A549 (cell line): ENCODE measurements at regions not wholly inside any gene's neighbourhood (a gene's known extent, or its start where the extent isn't known, plus 50 kb on each side); places are given as distances from the start of the nearest gene placed in this dataset.
"Not testable (repeated sequence)": the region's sequence is repeated elsewhere in the genome, so short reads cannot be mapped to it uniquely, and the experiment has no call there.

Source experiments
- ATAC-seq, 2 experiments: fragments of 200-7000 bp in 1 of 2; fragments of >200 bp in 1 of 2; cut with Nextera tagmentation in 1 of 2; cut with Tn5 transposase in 1 of 2; 3 replicates each; pipeline versions ENCODE4 v1.8.0 to v1.9.1; 2018 to 2020; ENCODE audit warnings: mild to moderate bottlenecking in 1 of 2, moderate library complexity in 1 of 2
- CTCF ChIA-PET: fragments of 300-600 bp; sonication (Branson Sonifier 250); formaldehyde crosslinking; extraction: SDS; loops from one replicate; lab custom pipeline; 2021; ENCODE audit warnings: antibody characterized with exemption, inconsistent platforms; lab: Yijun Ruan, JAX
- POLR2A ChIA-PET: fragments of 350-600 bp; formaldehyde crosslinking; extraction: SDS; loops from one replicate; lab custom pipeline; 2021; ENCODE audit warnings: antibody characterized with exemption, inconsistent platforms; lab: Yijun Ruan, JAX
- DNase-seq, 2 experiments: peaks; one replicate each; pipeline versions ENCODE4 v3.0.0 to v3.0.0-alpha.2; 2011 to 2016; ENCODE audit warnings: low read depth in 1 of 2, low spot score in 1 of 2
- FAIRE-seq: peaks from 2 replicates; lab custom pipeline; 2011; peaks lifted over from hg19 to GRCh38; lab: Jason Lieb, UNC
- H3K27ac ChIP-seq, 2 experiments: fragments of >200 bp; sonication (Bioruptor Twin); formaldehyde crosslinking; 3 replicates each; pipeline ENCODE4 v1.5.1; 2016 to 2017
- H3K4me1 ChIP-seq: fragments of >200 bp; sonication (Bioruptor Twin); formaldehyde crosslinking; 3 replicates; pipeline ENCODE4 v1.6.1; 2016
- H3K4me2 ChIP-seq: fragments of >200 bp; sonication (Bioruptor Twin); formaldehyde crosslinking; 3 replicates; pipeline ENCODE4 v1.6.1; 2016
- H3K4me3 ChIP-seq: fragments of >200 bp; sonication (Bioruptor Twin); formaldehyde crosslinking; 3 replicates; pipeline ENCODE4 v1.5.1; 2016
- H3K9me3 ChIP-seq: fragments of >200 bp; sonication (Bioruptor Twin); formaldehyde crosslinking; 3 replicates; pipeline ENCODE4 v1.6.1; 2016
- CBX2 ChIP-seq: fragments of 200-600 bp; sonication (generic); IDR thresholded peaks from 2 replicates; pipeline ENCODE4 v1.6.1; 2016; ENCODE audit warnings: low read depth, mild to moderate bottlenecking, borderline replicate concordance
- CHD4 ChIP-seq: fragments of 200-600 bp; sonication (generic); IDR thresholded peaks from 2 replicates; pipeline ENCODE4 v1.6.1; 2016; ENCODE audit warnings: antibody characterized with exemption, mild to moderate bottlenecking, borderline replicate concordance
- E2F6 ChIP-seq: IDR thresholded peaks from 2 replicates; pipeline ENCODE4 v1.6.1; 2012; ENCODE audit warnings: low read depth, borderline replicate concordance
- EHF ChIP-seq: fragments of 250-450 bp; sonication (Bioruptor Pico); IDR thresholded peaks from 2 replicates; pipeline ENCODE4 v1.5.0; 2020; ENCODE audit warnings: mild to moderate bottlenecking
- ESRRA ChIP-seq: fragments of 150-350 bp; IDR thresholded peaks from 2 replicates; pipeline ENCODE4 v1.6.1; 2014; ENCODE audit warnings: mild to moderate bottlenecking, low read length, borderline replicate concordance
- FOSL2 ChIP-seq, 2 experiments: fragments of 450-650 bp in 1 of 2; fragments of >200 bp in 1 of 2; sonication (Bioruptor Twin) in 1 of 2; formaldehyde crosslinking; IDR thresholded peaks; 2 replicates each; pipeline versions ENCODE4 v1.5.0 to v1.6.1; 2016 to 2020; ENCODE audit warnings: mild to moderate bottlenecking in 1 of 2, moderate library complexity in 1 of 2
- FOXS1 ChIP-seq: fragments of 250-450 bp; sonication (Bioruptor Pico); IDR thresholded peaks from 2 replicates; pipeline ENCODE4 v1.5.0; 2020; ENCODE audit warnings: mild to moderate bottlenecking, moderate library complexity
- HEYL ChIP-seq: fragments of 250-450 bp; sonication (Bioruptor Pico); IDR thresholded peaks from 2 replicates; pipeline ENCODE4 v1.8.0; 2021; ENCODE audit warnings: mild to moderate bottlenecking, moderate library complexity
- HOXA7 ChIP-seq: fragments of 250-450 bp; sonication (Bioruptor Pico); IDR thresholded peaks from 2 replicates; pipeline ENCODE4 v1.5.0; 2020; ENCODE audit warnings: mild to moderate bottlenecking, moderate library complexity
- HOXB13 ChIP-seq: fragments of 250-450 bp; sonication (Bioruptor Pico); IDR thresholded peaks from 2 replicates; pipeline ENCODE4 v1.5.0; 2020; ENCODE audit warnings: low read depth, mild to moderate bottlenecking, moderate library complexity
- HOXB5 ChIP-seq: fragments of 250-450 bp; sonication (Bioruptor Pico); IDR thresholded peaks from 2 replicates; pipeline ENCODE4 v1.5.0; 2020; ENCODE audit warnings: mild to moderate bottlenecking, moderate library complexity
- JUNB ChIP-seq: fragments of >200 bp; sonication (Bioruptor Twin); formaldehyde crosslinking; IDR thresholded peaks from 2 replicates; pipeline ENCODE4 v1.6.1; 2016
- MAFK ChIP-seq: fragments of 450-650 bp; IDR thresholded peaks from 2 replicates; pipeline ENCODE4 v1.6.1; 2014; ENCODE audit not compliant: partially characterized antibody
- MYC ChIP-seq: IDR thresholded peaks from 2 replicates; pipeline ENCODE4 v1.6.1; 2012; ENCODE audit warnings: mild to moderate bottlenecking, inconsistent platforms, low read length, improper control_type of control experiment, borderline replicate concordance
- NFE2L2 ChIP-seq: fragments of 150-350 bp; conservative IDR thresholded peaks from 2 replicates; pipeline ENCODE4 v1.6.1; 2014; ENCODE audit warnings: low read length
- PBX3 ChIP-seq: IDR thresholded peaks from 2 replicates; pipeline ENCODE4 v1.6.1; 2012
- RAD21 ChIP-seq, 2 experiments: fragments of >200 bp in 1 of 2; sonication (Bioruptor Twin) in 1 of 2; formaldehyde crosslinking in 1 of 2; IDR thresholded peaks in 1 of 2; conservative IDR thresholded peaks in 1 of 2; 2 replicates in 1 of 2; 3 replicates in 1 of 2; pipeline ENCODE4 v1.6.1; 2012 to 2018; ENCODE audit warnings: inconsistent platforms in 1 of 2
- TP53 ChIP-seq: fragments of 250-450 bp; sonication (Bioruptor Pico); IDR thresholded peaks from 2 replicates; pipeline ENCODE4 v1.5.0; 2021; ENCODE audit warnings: mild to moderate bottlenecking, moderate library complexity
- ZFP36 ChIP-seq: fragments of 450-650 bp; IDR thresholded peaks from 2 replicates; pipeline ENCODE4 v1.6.1; 2014; ENCODE audit warnings: borderline replicate concordance; ENCODE audit not compliant: partially characterized antibody
- WGBS: methylation state at CpG from one replicate; pipeline ENCODE4 v1.1.6; 2017; ENCODE audit errors: missing lambda C conversion rate; 5-methylcytosine and 5-hydroxymethylcytosine counted together
- TF ChIP-seq, protein P1 (sequence below): IDR thresholded peaks from 2 replicates; pipeline ENCODE4 v1.6.1; 2012

- no peak for ATAC-seq
- FAIRE-seq = no peak
- POLR2A ChIA-PET = no interaction called here
These were observed 66.8 kb downstream of the MRPL57 start for GRCh38 chr13:21243045-21243897.

DNA sequence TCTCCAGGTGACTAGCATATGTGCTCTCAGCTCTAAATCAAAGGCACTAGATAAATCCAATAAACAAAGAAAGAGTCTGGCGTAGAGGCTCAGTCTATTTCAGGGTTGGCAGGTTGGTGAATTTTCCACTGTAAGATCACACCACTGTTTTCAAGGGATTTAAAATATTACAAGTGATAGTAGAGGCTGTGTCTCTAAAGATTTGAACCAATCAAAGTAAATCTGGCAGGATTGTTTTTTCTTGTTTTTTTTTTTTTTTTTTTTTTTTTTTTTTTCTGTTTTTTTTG lies 67.4 kb downstream of the MRPL57 start:
- H3K27ac ChIP-seq, H3K4me3 ChIP-seq, DNase-seq, ATAC-seq, H3K4me2 ChIP-seq, H3K4me1 ChIP-seq, H3K9me3 ChIP-seq, POLR2A ChIA-PET, FAIRE-seq: not testable (repeated sequence)
- CTCF ChIA-PET = interaction anchor here (0.6 kb wide), 2 partner anchors 130 to 806 kb away, joined by 3 read pairs; no protein-coding TSS in a partner anchor
- WGBS = 93% methylated on average over 1 of the region's 1 CpG

More at GRCh38 chr13:21243045-21243897, 66.8 kb downstream of the MRPL57 start:
- no peak overlapping the region for H3K27ac ChIP-seq
- no peak for TF ChIP-seq CHD4
- no peak for TF ChIP-seq E2F6
- TF ChIP-seq FOXS1 (CRISPR knock-in tag) = no peak
- TF ChIP-seq TP53 = no peak
- TF ChIP-seq JUNB = no peak
- TF ChIP-seq FOSL2 (IDR thresholded peaks at IDR 0.05) = no peak
- no peak for TF ChIP-seq FOSL2 (CRISPR knock-in tag; IDR thresholded peaks at IDR 0.05)
- TF ChIP-seq MAFK = no peak
- no peak for TF ChIP-seq HEYL (CRISPR knock-in tag)
- no peak for TF ChIP-seq HOXB5 (CRISPR knock-in tag)
- TF ChIP-seq EHF (CRISPR knock-in tag) = no peak
- TF ChIP-seq CBX2 = no peak
- TF ChIP-seq ZFP36 = no peak
- H3K4me1 ChIP-seq = no peaks in the 10 kb centered on the region
- no peak for DNase-seq
- H3K9me3 ChIP-seq = no peaks in the 10 kb centered on the region; the same call in 2 of the 3 replicates
- CTCF ChIA-PET = interaction anchor here (0.6 kb wide), 2 partner anchors 131 to 806 kb away, joined by 3 read pairs; no protein-coding TSS in a partner anchor
- no peak overlapping the region for H3K4me3 ChIP-seq
- no peak overlapping the region for H3K4me2 ChIP-seq
- whole genome bisulfite sequencing = 54% methylated on average over 19 of the region's 20 CpGs

DNA sequence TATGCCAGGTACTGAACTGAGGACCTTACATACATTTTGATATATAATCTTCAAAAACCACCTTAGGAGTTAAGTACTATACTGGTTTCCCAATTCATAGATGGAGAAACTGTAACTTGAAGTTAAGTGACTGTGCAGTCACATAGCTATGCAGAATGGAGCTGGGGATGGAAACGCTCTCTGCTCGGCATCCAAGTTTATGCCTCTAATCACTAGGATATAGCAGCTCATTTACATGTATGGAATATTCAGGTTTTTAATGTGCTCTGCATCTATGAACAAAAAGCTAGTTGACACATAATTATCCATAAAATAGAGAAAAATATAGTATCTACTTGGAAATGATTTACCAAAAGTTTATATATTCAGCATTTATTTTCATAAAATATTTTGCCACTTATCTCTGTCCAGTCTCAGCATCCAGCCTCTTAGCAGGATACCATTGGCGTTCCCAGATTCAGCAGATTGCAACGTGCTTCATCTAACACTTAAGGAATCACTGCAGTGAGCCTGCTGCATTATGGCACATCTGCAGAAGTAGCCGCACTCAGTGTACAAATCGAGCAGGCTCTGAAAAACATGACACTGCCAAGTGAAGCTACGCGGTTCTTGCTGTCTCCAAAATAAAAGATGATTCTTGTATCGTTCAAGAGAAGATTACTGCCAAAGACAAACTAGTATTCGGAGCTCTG lies 70.4 kb downstream of the MRPL57 start:
- Histone ChIP-seq H3K4me1 (no peaks in the 10 kb centered on the region), H3K27ac (no peak overlapping the region), H3K4me2 (no peak overlapping the region), H3K9me3 (no peaks in the 10 kb centered on the region)
- 43% methylated on average over 10 of the region's 10 CpGs for WGBS
- DNase-seq = no peak
- POLR2A ChIA-PET = no interaction called here
- CTCF ChIA-PET = interaction anchor here (1.1 to 1.7 kb wide), 3 partner anchors 9 to 230 kb away, joined by 3 to 7 read pairs (median 3); no protein-coding TSS in a partner anchor
- no peak for TF ChIP-seq TP53
- TF ChIP-seq, all 56 proteins: peak for 0
- H3K4me3 ChIP-seq = no peak overlapping the region
- FAIRE-seq (no peak), ATAC-seq (no peak)

DNA sequence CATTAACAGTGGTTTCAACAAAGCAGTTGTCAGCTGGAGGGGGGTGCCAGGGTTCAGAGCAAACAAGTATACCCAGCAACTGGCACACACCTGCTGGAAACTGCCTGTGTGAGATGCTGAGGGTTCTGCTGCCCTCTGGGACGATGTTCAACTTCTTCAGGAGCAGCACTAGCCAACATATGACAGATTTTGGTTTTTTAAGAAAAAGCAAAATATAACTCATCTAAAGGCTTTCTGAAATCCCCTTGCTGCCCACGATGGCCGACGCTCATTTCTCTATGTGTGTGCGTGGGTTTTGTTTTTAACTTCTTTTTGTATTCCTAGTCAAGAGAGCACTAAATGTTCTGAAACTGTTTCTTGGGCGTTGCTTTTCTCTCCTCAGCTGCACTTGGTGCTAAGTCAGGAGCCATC lies 79.9 kb downstream of the MRPL57 start:
- TF ChIP-seq HOXB13 = no peak
- no peak for TF ChIP-seq FOSL2 (IDR thresholded peaks at IDR 0.05)
- no peak for TF ChIP-seq FOSL2 (CRISPR knock-in tag; IDR thresholded peaks at IDR 0.05)
- TF ChIP-seq ESRRA = no peak
- no peak for TF ChIP-seq HOXA7 (CRISPR knock-in tag)
- no peak for TF ChIP-seq PBX3
- TF ChIP-seq NFE2L2 = no peak
- no peak for TF ChIP-seq RAD21 (conservative IDR thresholded peaks at IDR 0.05 in 1 of 2, IDR thresholded peaks at IDR 0.05 in 1 of 2)
- no peak for TF ChIP-seq FOXS1 (CRISPR knock-in tag)
- TF ChIP-seq, protein P1, sequence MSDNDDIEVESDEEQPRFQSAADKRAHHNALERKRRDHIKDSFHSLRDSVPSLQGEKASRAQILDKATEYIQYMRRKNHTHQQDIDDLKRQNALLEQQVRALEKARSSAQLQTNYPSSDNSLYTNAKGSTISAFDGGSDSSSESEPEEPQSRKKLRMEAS = no peak
- TF ChIP-seq MYC = no peak
- no peaks in the 10 kb centered on the region for H3K4me1 ChIP-seq
- DNase-seq = no peak
- CTCF ChIA-PET = interaction anchor here (1.2 kb wide), 1 partner anchor 313 kb away, joined by 3 read pairs; no protein-coding TSS in a partner anchor
- POLR2A ChIA-PET = no interaction called here
- ATAC-seq = no peak
- no peak for FAIRE-seq
- no peak overlapping the region for H3K4me2 ChIP-seq
- H3K9me3 ChIP-seq = no peaks in the 10 kb centered on the region
- H3K27ac ChIP-seq = no peak overlapping the region
- 65% methylated on average over 6 of the region's 6 CpGs for WGBS
- no peak overlapping the region for H3K4me3 ChIP-seq
